ENCODE measurements at regions not wholly inside any gene's neighbourhood (a gene's known extent, or its start where the extent isn't known, plus 50 kb on each side); places are given as distances from the start of the nearest gene placed in this dataset.
"Not testable (repeated sequence)": the region's sequence is repeated elsewhere in the genome, so short reads cannot be mapped to it uniquely, and the experiment has no call there.

DNA sequence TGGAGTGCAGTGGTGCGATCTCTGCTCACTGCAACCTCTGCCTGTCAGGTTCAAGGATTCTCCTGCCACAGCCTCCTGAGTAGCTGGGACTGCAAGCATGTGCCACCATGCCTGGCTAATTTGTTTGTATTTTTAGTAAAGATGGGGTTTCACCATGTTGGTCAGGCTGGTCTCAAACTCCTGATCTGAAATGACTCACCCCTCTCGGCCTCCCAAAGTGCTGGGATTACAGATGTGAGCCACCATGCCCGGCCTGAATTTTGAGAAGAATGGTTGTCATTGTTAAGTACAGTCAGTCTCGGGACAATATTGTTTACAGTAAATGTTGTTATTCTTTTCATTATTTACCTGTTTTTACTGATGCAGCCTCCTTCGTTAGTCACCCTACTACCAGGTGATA lies 1226.2 kb upstream of the TENM3 start:
- no peak overlapping the region for H3K4me3 ChIP-seq (ENCODE audit: low read depth in 1 of 2, low read length in 1 of 2)
- H3K27ac ChIP-seq: no peak overlapping the region
- TF ChIP-seq, protein P1, sequence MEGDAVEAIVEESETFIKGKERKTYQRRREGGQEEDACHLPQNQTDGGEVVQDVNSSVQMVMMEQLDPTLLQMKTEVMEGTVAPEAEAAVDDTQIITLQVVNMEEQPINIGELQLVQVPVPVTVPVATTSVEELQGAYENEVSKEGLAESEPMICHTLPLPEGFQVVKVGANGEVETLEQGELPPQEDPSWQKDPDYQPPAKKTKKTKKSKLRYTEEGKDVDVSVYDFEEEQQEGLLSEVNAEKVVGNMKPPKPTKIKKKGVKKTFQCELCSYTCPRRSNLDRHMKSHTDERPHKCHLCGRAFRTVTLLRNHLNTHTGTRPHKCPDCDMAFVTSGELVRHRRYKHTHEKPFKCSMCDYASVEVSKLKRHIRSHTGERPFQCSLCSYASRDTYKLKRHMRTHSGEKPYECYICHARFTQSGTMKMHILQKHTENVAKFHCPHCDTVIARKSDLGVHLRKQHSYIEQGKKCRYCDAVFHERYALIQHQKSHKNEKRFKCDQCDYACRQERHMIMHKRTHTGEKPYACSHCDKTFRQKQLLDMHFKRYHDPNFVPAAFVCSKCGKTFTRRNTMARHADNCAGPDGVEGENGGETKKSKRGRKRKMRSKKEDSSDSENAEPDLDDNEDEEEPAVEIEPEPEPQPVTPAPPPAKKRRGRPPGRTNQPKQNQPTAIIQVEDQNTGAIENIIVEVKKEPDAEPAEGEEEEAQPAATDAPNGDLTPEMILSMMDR (IDR thresholded peaks at IDR 0.05): no peak
- no peaks in the 10 kb centered on the region for H3K4me1 ChIP-seq (ENCODE audit: control insufficient read depth in 1 of 2, insufficient read depth in 1 of 2, low read depth in 1 of 2, low read length in 1 of 2)
- H3K9me3 ChIP-seq: no peaks in the 10 kb centered on the region
- no peaks in the 10 kb centered on the region for H3K36me3 ChIP-seq
- no peaks in the 10 kb centered on the region for H3K27me3 ChIP-seq

- H3K27me3 ChIP-seq: no peaks in the 10 kb centered on the region
- H3K4me3 ChIP-seq (ENCODE audit: low read depth in 1 of 2, low read length in 1 of 2): no peak overlapping the region
- H3K9me3 ChIP-seq: no peaks in the 10 kb centered on the region
- TF ChIP-seq, protein P1 (IDR thresholded peaks at IDR 0.05): no peak
- no peaks in the 10 kb centered on the region for H3K36me3 ChIP-seq
- H3K27ac ChIP-seq: no peak overlapping the region
- no peaks in the 10 kb centered on the region for H3K4me1 ChIP-seq (ENCODE audit: control insufficient read depth in 1 of 2, insufficient read depth in 1 of 2, low read depth in 1 of 2, low read length in 1 of 2)
Observed at GRCh38 chr4:181018472-181018871, 1224.7 kb upstream of the TENM3 start.

GRCh38 chr4:181018913-181019312 lies 1224.3 kb upstream of the TENM3 start:
- no peak overlapping the region for H3K27ac ChIP-seq
- H3K4me1 ChIP-seq (ENCODE audit: control insufficient read depth in 1 of 2, insufficient read depth in 1 of 2, low read depth in 1 of 2, low read length in 1 of 2): no peaks in the 10 kb centered on the region
- H3K4me3 ChIP-seq (ENCODE audit: low read depth in 1 of 2, low read length in 1 of 2): no peak overlapping the region
- H3K36me3 ChIP-seq: no peaks in the 10 kb centered on the region
- no peaks in the 10 kb centered on the region for H3K9me3 ChIP-seq
- TF ChIP-seq, protein P1 (IDR thresholded peaks at IDR 0.05): no peak
- no peaks in the 10 kb centered on the region for H3K27me3 ChIP-seq

DNA sequence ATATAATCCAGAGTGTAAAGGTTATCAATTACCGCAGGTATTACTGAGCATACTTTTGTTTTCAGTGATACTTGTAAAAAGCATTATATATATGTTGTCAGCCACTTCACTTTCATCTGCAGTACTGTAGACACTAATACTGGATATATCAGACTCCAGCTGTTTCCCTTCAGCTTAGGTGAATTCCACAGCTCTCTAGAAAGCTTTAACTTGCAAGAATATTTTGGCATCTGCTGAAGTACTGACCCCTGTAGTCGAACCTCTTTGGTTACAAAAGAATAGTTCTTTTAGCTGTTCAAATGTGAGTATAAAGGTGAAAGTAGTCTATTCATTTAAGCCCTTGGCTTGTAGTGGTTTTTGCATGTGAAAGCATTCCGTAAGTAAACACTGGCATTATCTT lies 1222.7 kb upstream of the TENM3 start:
- Histone ChIP-seq H3K27me3 (no peaks in the 10 kb centered on the region), H3K9me3 (no peaks in the 10 kb centered on the region), H3K36me3 (no peaks in the 10 kb centered on the region), H3K4me1 (ENCODE audit: control insufficient read depth in 1 of 2, insufficient read depth in 1 of 2, low read depth in 1 of 2, low read length in 1 of 2) (no peaks in the 10 kb centered on the region), H3K4me3 (ENCODE audit: low read depth in 1 of 2, low read length in 1 of 2) (no peak overlapping the region), H3K27ac (no peak overlapping the region)
- TF ChIP-seq, protein P1 (IDR thresholded peaks at IDR 0.05): no peak

DNA sequence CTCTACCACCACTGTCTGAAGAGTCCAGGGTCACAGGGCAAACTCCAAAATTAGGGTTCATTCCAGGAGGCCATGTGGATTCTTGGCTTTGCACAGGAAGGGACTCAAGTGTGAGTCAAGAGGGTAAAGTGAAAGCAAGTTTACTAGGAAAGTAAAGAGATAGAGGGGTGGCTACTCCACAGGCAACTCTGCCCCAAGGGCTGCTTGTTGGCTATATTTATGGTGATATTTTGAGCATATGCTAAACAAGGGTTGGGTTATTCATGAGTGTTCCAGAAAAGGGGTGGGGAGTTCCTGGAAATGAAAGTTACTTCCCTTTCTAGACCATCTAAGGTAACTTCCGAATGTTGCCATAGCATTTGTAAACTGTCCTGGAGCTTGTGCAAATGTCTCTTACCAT lies 1222.0 kb upstream of the TENM3 start:
- Histone ChIP-seq H3K9me3 (no peaks in the 10 kb centered on the region), H3K36me3 (no peaks in the 10 kb centered on the region), H3K27me3 (no peaks in the 10 kb centered on the region), H3K27ac (no peak overlapping the region), H3K4me1 (ENCODE audit: control insufficient read depth in 1 of 2, insufficient read depth in 1 of 2, low read depth in 1 of 2, low read length in 1 of 2) (no peaks in the 10 kb centered on the region), H3K4me3 (ENCODE audit: low read depth in 1 of 2, low read length in 1 of 2) (no peak overlapping the region)
- TF ChIP-seq, protein P1 (IDR thresholded peaks at IDR 0.05): no peak

GRCh38 chr4:181030135-181030921 lies 1212.9 kb upstream of the TENM3 start:
- H3K27me3 ChIP-seq; H3K36me3 ChIP-seq; H3K9me3 ChIP-seq; H3K4me3 ChIP-seq (ENCODE audit: low read depth in 1 of 2, low read length in 1 of 2); H3K27ac ChIP-seq; H3K4me1 ChIP-seq (ENCODE audit: control insufficient read depth in 1 of 2, insufficient read depth in 1 of 2, low read depth in 1 of 2, low read length in 1 of 2): not testable (repeated sequence)
